Stomach smooth muscle (tissue), 2 donors: ENCODE measurements at regions not wholly inside any gene's neighbourhood (a gene's known extent, or its start where the extent isn't known, plus 50 kb on each side); places are given as distances from the start of the nearest gene placed in this dataset.

ENCODE experiments used
- H3K27ac ChIP-seq: one replicate; pipeline ENCODE4 v1.7.0; 2013; ENCODE audit warnings: mild to moderate bottlenecking, low read length, inconsistent platforms
- H3K27me3 ChIP-seq, 2 donors: one replicate each; pipeline ENCODE4 v1.7.0; 2013; ENCODE audit warnings: low read length in 2 of 2; ENCODE audit not compliant: insufficient read depth in 2 of 2, control insufficient read depth in 1 of 2
- H3K36me3 ChIP-seq, 2 donors: one replicate each; pipeline ENCODE4 v1.7.0; 2013; ENCODE audit warnings: low read length in 2 of 2; ENCODE audit not compliant: control insufficient read depth in 2 of 2, insufficient read depth in 2 of 2
- H3K4me1 ChIP-seq: one replicate; pipeline ENCODE4 v1.7.0; 2013; ENCODE audit warnings: low read length; ENCODE audit not compliant: control insufficient read depth, insufficient read depth
- H3K4me3 ChIP-seq, 2 donors: one replicate each; pipeline ENCODE4 v1.7.0; 2013; ENCODE audit warnings: low read length in 2 of 2
- H3K9ac ChIP-seq, 2 donors: one replicate each; pipeline ENCODE4 v1.7.0; 2013; ENCODE audit warnings: low read length in 2 of 2, mild to moderate bottlenecking in 1 of 2
- H3K9me3 ChIP-seq, 2 donors: one replicate each; pipeline ENCODE4 v1.7.0; 2013; ENCODE audit warnings: low read length in 2 of 2; ENCODE audit not compliant: control insufficient read depth in 2 of 2
- donor health status: healthy.
- donor health status: Pancreatic carcinoma.

DNA sequence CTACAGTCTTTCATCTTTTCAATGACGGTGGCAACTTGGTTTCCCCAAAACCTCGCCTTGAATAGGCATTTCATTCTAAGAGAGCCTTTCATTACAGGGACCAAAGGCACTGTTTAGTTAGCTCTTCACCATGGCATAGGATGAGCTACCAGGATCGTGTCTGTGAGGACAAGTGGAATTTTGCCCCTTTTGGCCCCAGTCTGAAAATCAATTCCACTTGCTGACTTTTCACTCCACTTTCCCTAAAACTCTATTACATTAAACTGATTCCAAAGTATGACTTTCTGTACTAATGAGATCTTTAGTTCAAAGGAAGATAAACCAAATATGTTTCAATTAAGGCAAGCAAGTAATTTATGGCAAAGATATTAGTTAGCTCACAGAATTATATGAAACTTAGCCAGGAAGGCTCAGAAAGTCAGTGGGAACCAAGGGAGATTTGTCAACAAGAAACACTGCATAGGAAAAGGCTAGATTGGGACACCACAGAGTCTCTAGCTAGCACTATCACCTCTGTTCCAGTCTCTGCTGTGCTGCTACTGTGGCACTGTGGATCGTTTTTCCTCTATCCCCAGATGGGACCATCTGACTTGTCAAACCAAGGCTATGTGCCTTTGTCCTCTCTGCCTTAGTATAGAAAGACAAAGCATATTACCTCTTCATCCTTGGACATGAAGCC is 145.6 kb downstream of the SLC7A11 start:
- no peaks in the 10 kb centered on the region for H3K4me1 ChIP-seq
- H3K4me3 ChIP-seq: no peak overlapping the region
- no peaks in the 10 kb centered on the region for H3K36me3 ChIP-seq
- H3K9ac ChIP-seq: no peak overlapping the region
- H3K9me3 ChIP-seq: no peaks in the 10 kb centered on the region
- peaks cover 0 to 2% of the 10 kb centered on the region in 2 donors for H3K27me3 ChIP-seq
- no peak overlapping the region for H3K27ac ChIP-seq

DNA sequence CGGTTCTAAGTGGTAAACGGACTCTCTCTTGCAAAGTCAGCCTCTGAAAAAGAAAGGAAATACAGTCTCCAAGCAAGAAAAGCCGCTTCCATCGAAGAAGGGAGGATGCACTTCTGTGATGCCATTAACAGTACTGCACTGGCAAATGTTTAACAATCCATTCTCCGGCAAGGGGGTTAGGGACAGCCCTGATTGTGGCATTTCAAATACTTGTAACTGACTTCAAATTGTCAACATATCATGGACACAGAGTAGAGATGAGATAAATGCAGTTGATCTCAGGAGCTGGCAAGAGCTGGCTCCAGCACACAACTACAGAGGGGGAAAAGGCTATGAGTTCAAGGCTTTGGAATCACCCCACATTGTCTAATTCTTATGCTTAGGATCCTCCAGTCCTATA is 146.8 kb downstream of the SLC7A11 start:
- Histone ChIP-seq H3K27ac (no peak overlapping the region), H3K9ac (no peak overlapping the region), H3K4me1 (no peaks in the 10 kb centered on the region), H3K36me3 (no peaks in the 10 kb centered on the region), H3K4me3 (no peak overlapping the region), H3K27me3 (peaks cover 0 to 2% of the 10 kb centered on the region in 2 donors), H3K9me3 (no peaks in the 10 kb centered on the region)

DNA sequence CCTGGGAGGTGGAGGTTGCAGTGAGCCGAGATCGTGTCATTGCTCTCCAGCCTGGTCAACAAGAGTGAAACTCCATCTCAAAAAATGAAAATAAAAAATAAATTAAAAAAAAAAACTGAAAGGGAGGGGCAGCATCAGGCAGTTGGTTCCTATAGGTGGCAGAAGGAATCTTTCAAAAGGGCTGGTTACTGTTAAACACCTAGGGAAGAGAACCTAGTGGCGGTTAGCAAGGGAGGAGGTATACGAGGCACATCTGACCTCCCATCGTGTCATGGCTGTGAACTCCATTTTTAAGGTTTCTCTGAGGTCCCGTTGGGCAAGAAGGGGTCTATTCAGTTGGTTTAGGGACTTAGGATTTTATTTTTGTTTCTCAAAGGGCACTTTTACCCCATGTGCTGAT is 150.1 kb downstream of the SLC7A11 start:
- Histone ChIP-seq H3K27me3 (peaks cover 0 to 2% of the 10 kb centered on the region in 2 donors), H3K9me3 (no peaks in the 10 kb centered on the region), H3K9ac (no peak overlapping the region), H3K4me3 (no peak overlapping the region), H3K4me1 (no peaks in the 10 kb centered on the region), H3K36me3 (no peaks in the 10 kb centered on the region), H3K27ac (no peak overlapping the region)

DNA sequence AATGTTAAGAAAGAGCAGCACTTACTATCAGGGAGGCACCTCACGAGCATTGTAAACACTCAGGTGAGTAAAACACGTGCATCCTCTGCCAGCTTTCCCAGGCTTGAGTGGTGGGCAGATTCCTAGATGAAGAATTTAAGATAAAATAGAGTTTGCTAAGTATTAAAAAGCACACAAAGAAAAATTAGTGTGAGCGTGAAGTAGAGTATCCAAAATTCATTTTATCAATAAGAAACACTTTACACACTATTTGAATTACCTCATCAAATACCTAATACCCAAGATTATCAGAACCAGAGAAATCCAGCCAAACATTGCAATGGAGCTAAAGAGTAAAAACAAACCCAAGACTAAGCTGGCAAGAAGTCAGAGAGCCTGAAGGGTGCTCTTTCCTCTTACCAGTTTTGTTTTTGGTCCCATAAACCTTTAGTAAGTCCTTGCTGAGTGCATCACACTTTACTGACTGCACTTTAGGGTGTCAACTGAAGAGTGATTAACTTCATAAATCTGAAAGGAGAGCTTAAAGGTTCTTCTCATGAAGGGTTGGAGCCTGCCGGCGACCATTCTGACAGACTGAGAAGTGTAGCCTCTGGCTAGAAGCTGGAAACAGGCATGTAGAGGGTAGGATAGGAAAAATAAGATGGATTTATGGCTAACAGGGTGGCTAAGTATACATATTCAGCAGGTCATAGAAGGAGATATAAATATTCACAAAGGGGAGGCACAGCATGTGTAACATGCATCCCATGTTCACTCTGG is 151.1 kb downstream of the SLC7A11 start:
- peaks cover 0 to 2% of the 10 kb centered on the region in 2 donors for H3K27me3 ChIP-seq
- H3K36me3 ChIP-seq: no peaks in the 10 kb centered on the region
- no peak overlapping the region for H3K9ac ChIP-seq
- no peak overlapping the region for H3K4me3 ChIP-seq
- no peak overlapping the region for H3K27ac ChIP-seq
- H3K4me1 ChIP-seq: no peaks in the 10 kb centered on the region
- H3K9me3 ChIP-seq: no peaks in the 10 kb centered on the region

DNA sequence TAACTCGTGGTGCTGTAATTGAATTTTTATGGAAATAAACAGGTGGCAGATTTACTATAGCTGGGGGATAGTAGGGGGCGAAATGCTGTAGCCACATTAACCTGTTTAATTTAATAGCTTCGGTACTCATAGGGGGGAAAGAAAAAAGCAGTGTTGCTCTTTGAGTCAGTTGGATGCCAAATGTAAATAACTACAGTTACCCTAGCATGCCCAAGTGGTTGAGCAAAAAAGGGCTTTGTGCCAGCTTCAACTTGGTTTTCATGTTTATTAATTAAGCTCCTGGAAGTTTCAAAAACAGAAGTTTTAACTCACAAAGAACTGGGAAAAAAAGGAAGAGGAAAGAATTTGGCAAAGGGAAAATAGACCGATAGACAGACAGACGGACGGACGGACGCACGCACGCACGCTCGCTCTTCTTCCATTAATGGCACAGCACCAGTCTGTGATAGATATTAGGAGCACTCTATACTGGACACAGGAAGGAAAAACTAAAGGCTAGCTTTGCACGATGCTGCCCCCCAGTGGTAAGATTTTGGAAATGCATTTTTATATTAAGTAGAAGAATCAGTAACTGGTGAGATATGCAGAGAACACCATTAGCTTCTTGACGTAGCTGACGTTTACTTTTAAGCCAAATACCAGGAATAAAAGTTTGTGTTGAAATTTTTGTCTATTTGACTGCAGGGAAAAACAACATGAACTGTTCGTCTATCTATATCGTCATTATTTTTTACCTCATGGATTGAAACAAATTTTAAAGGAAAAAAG is 151.8 kb downstream of the SLC7A11 start:
- no peak overlapping the region for H3K27ac ChIP-seq
- H3K36me3 ChIP-seq: no peaks in the 10 kb centered on the region
- H3K9me3 ChIP-seq: no peaks in the 10 kb centered on the region
- H3K4me1 ChIP-seq: no peaks in the 10 kb centered on the region
- no peak overlapping the region for H3K9ac ChIP-seq
- H3K27me3 ChIP-seq: peaks cover 0 to under 1% of the 10 kb centered on the region in 2 donors
- H3K4me3 ChIP-seq: peak overlapping the region; percentile 31 to 54

DNA sequence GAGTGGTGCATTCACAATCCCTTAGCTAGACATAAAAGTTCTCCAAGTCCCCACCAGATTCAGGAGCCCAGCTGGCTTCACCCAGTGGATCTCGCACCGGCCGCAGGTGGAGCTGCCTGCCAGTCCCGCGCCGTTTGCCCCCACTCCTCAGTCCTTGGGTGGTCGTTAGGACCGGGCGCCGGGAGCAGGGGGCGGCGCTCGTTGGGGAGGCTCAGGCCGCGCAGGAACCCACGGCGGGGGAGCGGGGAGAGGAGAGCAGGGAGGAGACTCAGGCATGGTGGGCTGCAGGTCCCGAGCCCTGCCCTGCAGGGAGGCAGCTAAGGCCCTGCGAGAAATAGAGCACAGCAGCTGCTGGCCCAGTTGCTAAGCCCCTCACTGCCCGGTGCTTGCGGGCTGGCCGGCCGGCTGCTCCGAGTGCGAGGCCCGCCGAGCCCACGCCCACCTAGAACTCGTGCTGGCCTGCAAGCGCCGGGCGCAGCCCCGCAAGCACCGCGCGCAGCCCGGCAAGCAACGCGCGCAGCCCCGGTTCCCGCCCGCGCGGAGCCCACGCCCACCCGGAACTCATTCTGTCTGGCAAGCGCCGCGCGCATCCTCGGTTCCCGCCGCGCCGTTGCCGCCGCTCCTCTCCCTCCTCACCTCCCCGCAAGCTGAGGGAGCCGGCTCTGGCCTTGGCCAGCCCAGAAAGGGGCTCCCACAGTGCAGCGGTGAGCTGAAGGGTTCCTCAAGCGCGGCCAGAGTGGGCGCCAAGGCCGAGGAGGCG is 153.5 kb downstream of the SLC7A11 start:
- Histone ChIP-seq H3K4me1 (no peaks in the 10 kb centered on the region), H3K4me3 (no peak overlapping the region), H3K9ac (no peak overlapping the region), H3K36me3 (no peaks in the 10 kb centered on the region), H3K9me3 (no peaks in the 10 kb centered on the region), H3K27me3 (no peaks in the 10 kb centered on the region), H3K27ac (no peak overlapping the region)

DNA sequence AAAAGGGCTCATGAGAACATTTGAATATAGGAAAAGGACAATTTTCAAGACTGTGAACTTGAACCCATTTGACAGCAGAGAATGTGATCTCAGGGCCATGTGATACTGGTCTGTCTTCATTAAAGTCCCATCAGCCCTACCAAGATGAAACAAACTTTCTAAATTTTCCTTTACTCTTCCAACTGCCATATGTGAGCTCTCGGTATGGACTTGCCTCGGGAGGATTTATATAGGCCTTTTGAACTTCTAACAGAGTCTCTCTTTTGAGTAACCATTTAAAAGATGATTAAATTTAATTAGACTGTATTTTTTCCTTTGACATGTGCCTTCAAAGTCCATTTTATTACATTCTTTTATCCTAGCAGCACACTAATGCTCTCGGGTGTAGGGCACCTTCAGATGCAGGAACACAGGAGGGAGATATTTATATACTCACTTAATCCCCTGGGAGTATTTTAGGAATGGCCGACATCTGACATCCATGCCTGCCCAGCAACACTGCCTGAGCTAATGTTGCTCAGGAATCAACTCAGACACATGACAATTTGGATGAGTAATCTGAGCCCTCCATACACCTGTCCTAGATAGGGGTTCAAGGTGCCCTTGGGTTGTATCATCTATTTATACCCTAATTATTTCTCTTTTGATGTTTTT is 155.0 kb downstream of the SLC7A11 start:
- H3K27ac ChIP-seq: no peak overlapping the region
- H3K36me3 ChIP-seq: no peaks in the 10 kb centered on the region
- H3K4me1 ChIP-seq: no peaks in the 10 kb centered on the region
- no peak overlapping the region for H3K4me3 ChIP-seq
- no peak overlapping the region for H3K9ac ChIP-seq
- H3K9me3 ChIP-seq: no peaks in the 10 kb centered on the region
- H3K27me3 ChIP-seq: no peaks in the 10 kb centered on the region

DNA sequence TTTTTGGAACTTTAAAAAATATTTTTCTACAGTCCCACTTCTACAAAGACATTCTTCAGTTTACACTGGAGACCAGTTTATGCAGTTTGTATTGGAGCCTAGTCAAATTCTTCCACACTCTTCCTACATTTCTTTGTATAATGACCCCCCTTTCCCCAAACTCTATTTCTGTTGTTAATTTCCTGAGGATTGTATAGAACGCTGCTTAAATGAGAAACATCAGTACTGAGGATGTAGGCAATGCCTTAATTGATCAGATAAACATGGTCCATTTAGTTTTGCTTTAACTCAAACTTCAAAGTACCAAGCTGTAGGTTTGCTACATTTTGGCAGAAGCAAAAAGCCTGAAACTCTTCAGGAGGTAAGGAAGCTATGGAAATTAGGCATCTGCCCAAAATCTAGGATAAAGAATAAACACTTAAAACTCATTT is 155.5 kb downstream of the SLC7A11 start:
- Histone ChIP-seq H3K36me3 (no peaks in the 10 kb centered on the region), H3K27ac (no peak overlapping the region), H3K27me3 (no peaks in the 10 kb centered on the region), H3K4me3 (no peak overlapping the region), H3K9me3 (no peaks in the 10 kb centered on the region), H3K4me1 (no peaks in the 10 kb centered on the region), H3K9ac (no peak overlapping the region)

DNA sequence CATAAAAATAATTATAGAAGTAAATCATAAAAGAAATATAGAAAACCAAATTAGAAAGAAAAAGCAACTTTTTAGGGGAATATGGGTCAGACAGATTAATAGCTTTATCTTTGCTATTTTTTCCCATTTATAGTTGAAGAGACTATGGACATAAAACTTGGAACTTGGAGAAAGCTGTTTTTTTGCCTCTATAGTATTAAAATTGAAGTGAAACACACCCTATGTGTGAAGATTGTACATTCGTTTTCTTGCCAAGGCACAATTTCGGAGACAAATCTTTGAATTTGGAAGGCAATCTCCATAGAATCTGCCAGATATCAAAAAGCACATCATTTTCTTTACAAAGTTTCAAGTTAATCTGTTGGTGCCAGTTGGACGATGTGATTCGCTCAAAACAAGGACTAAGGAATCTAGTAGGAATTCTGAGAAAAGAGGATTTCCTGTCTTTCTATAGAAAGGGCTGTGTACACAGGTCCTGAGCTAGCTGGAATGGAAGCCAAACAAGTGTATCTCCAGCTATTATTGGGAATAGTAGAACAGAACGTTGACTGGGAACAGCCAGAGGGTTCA is 156.3 kb downstream of the SLC7A11 start:
- H3K9ac ChIP-seq: no peak overlapping the region
- no peak overlapping the region for H3K27ac ChIP-seq
- no peaks in the 10 kb centered on the region for H3K9me3 ChIP-seq
- no peaks in the 10 kb centered on the region for H3K4me1 ChIP-seq
- H3K27me3 ChIP-seq: no peaks in the 10 kb centered on the region
- H3K36me3 ChIP-seq: no peaks in the 10 kb centered on the region
- no peak overlapping the region for H3K4me3 ChIP-seq
